Jurkat, Clone E6-1 (cell line): ENCODE measurements at regions not wholly inside any gene's neighbourhood (a gene's known extent, or its start where the extent isn't known, plus 50 kb on each side); places are given as distances from the start of the nearest gene placed in this dataset.
"Not testable (repeated sequence)": the region's sequence is repeated elsewhere in the genome, so short reads cannot be mapped to it uniquely, and the experiment has no call there.

ENCODE experiments used
- DNase-seq: peaks from one replicate; pipeline ENCODE4 v3.0.0-alpha.2; 2011; ENCODE audit warnings: low read depth, low spot score
- H3K4me3 ChIP-seq: 2 replicates; pipeline ENCODE4 v1.5.1; 2011; ENCODE audit warnings: mild to moderate bottlenecking, low read length, control low read depth, moderate library complexity

DNA sequence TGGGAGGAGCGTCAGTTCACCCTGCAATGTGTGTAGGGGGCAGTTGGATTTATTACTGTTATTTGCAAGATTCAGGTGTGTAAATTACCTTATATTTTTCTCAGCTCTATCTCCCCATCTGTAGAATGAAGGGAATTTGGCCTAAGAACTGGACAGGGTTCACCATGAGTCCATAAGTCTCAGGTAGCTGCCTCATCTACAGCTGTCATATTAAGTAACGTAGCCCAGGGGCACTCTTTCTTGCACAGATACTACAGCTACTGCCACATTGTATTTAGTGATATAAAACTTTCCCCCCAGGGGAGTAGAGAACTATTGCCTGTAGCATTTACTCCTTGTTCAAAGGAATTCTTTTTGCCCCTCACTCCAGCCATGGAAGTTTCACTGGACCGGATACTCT lies 301.4 kb upstream of the ZNF608 start:
- no peak overlapping the region for H3K4me3 ChIP-seq
- DNase-seq = no peak

GRCh38 chr5:125049721-125050702 lies 303.6 kb upstream of the ZNF608 start:
- no peak for DNase-seq
- no peak overlapping the region for H3K4me3 ChIP-seq

- H3K4me3 ChIP-seq = no peak overlapping the region
- no peak for DNase-seq
These were observed 304.5 kb upstream of the ZNF608 start for GRCh38 chr5:125050926-125051325.

- DNase-seq = no peak
- no peak overlapping the region for H3K4me3 ChIP-seq
These were observed 306.1 kb upstream of the ZNF608 start for GRCh38 chr5:125052584-125052983.

- no peak for DNase-seq
These were observed 306.7 kb upstream of the ZNF608 start for GRCh38 chr5:125053179-125053578.

DNA sequence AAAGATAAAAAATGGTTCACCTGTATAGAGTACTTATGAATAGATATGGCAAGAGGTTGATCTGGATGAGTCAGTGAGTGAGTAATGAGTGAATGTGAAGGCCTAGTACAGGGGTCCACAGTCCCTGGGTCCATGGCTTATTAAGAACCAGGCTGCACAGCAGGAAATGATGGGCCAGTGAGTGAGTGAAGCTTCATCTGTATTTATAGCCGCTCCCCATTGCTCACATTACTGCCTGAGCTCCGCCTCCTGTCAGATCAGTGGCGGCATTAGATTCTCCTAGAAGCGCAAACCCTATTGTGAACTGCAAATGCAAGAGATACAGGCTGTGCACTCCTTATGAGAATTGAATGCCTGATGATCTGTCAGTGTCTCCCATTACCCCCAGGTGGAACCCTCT lies 307.7 kb upstream of the ZNF608 start:
- H3K4me3 ChIP-seq = no peak overlapping the region
- DNase-seq = no peak

More at GRCh38 chr5:125053179-125053578, 306.7 kb upstream of the ZNF608 start:
- no peak overlapping the region for H3K4me3 ChIP-seq

- no peak for DNase-seq
- no peak overlapping the region for H3K4me3 ChIP-seq
These were observed 310.4 kb upstream of the ZNF608 start for GRCh38 chr5:125056671-125057485.

GRCh38 chr5:125057912-125058826 lies 311.7 kb upstream of the ZNF608 start:
- no peak overlapping the region for H3K4me3 ChIP-seq
- DNase-seq = no peak

GRCh38 chr5:125059255-125060002 lies 313.0 kb upstream of the ZNF608 start:
- DNase-seq = no peak
- H3K4me3 ChIP-seq = no peak overlapping the region

- no peak for DNase-seq
- H3K4me3 ChIP-seq = no peak overlapping the region
These were observed 315.3 kb upstream of the ZNF608 start for GRCh38 chr5:125061726-125062125.

DNA sequence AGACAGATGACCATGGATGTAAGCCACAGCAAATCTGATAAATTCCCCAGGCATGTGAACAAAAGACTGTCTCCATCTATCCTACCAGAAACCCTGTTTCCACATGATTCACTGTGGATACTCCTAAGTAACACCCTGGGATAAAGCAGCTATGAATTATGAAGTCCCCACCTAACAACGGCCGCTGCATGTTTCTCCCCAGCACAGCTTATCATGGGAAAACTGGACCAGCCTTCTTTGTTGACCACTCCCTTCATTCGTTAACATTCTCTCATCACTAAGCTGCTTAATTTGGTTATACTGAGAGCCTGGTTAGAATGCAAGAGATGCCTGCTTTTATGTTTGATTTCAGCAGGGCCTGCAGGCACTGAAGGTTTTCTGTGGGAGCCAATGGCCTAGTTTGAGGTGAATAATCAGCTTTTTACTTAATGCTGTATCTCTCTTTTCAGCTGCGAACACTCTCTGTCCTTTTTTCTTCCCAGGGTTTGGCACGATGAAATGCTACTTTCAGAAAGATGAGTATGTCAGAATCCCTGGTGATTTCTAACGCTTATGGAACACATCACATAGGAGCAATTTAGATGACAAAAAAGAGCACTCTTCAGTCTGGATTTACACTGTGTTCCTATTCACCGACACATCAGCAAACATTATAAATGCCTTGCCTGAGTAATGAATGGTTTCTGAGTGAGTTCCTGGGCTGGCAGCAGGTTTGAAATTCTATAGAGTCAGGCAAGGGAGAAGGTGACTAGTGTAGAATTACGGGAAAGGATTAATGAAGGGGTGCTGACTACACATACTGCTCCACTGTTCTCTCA lies 318.4 kb upstream of the ZNF608 start:
- H3K4me3 ChIP-seq = no peak overlapping the region
- no peak for DNase-seq

DNA sequence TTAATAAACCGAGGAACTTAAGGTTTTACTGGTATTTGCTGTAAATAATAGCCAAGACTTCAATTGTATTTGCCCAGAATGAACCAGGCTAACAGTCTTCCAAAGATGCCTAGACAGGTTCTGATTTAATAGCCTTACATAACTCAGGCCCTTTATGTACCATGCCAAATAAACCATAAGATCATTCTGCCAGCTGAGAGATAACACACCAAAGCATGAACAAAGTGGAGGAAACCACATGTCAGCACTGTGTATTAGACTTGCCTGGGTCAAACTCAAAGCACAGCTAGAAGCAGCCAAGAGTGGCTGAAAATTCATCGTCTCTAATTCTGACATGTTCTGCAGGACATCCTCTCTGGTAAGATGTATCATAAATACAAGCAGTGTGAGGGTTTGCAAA lies 319.3 kb upstream of the ZNF608 start:
- DNase-seq = no peak
- H3K4me3 ChIP-seq = no peak overlapping the region

DNA sequence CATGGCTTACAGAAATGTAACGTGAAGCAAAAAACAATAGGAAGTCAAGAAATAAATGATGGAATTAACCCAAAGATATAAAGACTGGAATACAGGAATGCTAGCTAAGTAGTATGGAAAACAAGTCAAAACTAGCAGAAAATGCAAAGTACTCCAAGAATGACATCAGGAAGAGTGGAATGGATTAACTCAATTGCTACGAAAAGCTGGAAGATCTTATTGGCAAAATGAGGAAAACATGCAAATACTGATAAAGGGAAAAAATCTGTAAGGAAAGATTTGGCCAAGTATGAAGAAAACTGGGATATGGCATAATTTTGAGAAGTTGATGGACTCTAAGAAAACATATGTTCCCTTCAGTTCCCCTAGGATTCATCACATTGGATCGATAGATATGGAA lies 324.5 kb upstream of the ZNF608 start:
- no peak overlapping the region for H3K4me3 ChIP-seq
- DNase-seq = no peak

GRCh38 chr5:125073090-125073489 lies 326.7 kb upstream of the ZNF608 start:
- DNase-seq = no peak
- no peak overlapping the region for H3K4me3 ChIP-seq

DNA sequence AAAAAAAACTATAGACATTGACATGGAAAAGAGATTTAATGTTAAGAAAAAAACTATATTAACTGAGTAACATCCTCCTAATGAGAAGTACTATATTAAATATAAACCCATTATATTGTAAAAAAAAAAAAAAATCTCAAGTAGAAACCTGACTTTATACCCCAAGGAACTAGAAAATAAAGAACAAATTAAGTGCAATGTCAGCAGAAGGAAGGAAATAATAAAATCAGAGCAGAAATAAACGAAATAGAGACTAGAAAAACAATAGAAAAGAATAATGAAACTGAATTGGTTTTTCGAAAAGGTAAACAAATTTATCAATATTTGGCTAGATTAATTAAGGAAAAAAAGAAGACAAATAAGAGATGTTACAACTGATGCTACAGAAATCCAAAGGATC lies 329.1 kb upstream of the ZNF608 start:
- H3K4me3 ChIP-seq = no peak overlapping the region
- DNase-seq = no peak

DNA sequence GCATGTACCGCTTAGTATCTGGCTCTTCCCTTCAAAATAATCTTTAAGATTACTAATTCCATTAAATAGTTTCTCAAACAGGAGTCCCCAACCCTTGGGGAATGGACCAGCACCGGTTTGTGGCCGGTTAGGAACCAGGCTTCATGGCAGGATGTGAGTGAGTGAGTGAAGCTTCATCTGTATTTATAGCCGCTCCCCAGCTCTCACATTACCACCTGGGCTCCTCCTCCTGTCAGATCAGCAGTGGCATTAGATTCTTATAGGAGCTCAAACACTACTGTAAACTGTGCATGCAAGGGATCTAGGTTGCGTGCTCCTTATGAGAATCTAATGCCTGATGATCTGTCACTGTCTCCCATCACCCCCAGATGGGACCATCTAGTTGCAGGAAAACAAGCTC lies 332.6 kb upstream of the ZNF608 start:
- DNase-seq = not testable (repeated sequence)

GRCh38 chr5:125081101-125081500 lies 334.7 kb upstream of the ZNF608 start:
- DNase-seq = no peak
- no peak overlapping the region for H3K4me3 ChIP-seq

More for the DNA sequence above, 332.6 kb upstream of the ZNF608 start:
- not testable (repeated sequence) for H3K4me3 ChIP-seq

DNA sequence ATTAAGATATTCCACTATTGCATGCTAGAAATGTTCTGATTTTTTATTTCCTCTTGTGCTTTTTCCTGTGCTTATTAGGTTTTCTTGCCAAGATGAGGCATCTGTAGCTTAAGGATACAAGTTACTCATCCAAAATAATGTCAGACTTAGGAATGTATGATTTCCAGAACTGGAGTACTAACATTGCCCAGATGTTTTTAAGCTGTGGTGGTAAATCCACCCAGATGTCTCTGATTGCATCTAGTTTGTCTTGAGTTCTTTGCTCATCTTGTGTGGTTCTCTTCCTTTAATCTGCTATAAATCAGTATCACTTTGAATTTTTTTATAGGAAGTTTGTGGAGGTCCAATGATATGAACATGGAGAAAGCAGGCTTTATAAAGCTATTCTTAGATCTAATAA lies 337.5 kb upstream of the ZNF608 start:
- H3K4me3 ChIP-seq = no peak overlapping the region
- DNase-seq = no peak
